IMR-90 (cell line): ENCODE measurements at regions not wholly inside any gene's neighbourhood (a gene's known extent, or its start where the extent isn't known, plus 50 kb on each side); places are given as distances from the start of the nearest gene placed in this dataset.

Experiments used
- BHLHE40 ChIP-seq: fragments of 150-350 bp; IDR thresholded peaks from 2 replicates; pipeline ENCODE4 v1.6.1; 2016; ENCODE audit warnings: mild to moderate bottlenecking, low read depth, low read length
- CEBPB ChIP-seq: IDR thresholded peaks from 2 replicates; pipeline ENCODE4 v1.6.1; 2012; ENCODE audit warnings: low read depth, low read length, improper control_type of control experiment
- CHD1 ChIP-seq: IDR thresholded peaks from 2 replicates; pipeline ENCODE4 v1.6.1; 2012; ENCODE audit warnings: low read depth, low read length, improper control_type of control experiment
- FOS ChIP-seq: fragments of 150-350 bp; IDR thresholded peaks from 2 replicates; pipeline ENCODE4 v1.6.1; 2016; ENCODE audit warnings: low read depth, low read length
- MAZ ChIP-seq: IDR thresholded peaks from 2 replicates; pipeline ENCODE4 v1.6.1; 2012; ENCODE audit warnings: low read depth, mild to moderate bottlenecking, low read length, improper control_type of control experiment, moderate library complexity, borderline replicate concordance
- POLR2A ChIP-seq: IDR thresholded peaks from 2 replicates; pipeline ENCODE4 v1.6.1; 2012; ENCODE audit warnings: mild to moderate bottlenecking, low read depth, low read length
- RAD21 ChIP-seq: IDR thresholded peaks from 2 replicates; pipeline ENCODE4 v1.6.1; 2012; ENCODE audit warnings: low read length, improper control_type of control experiment
- SMC3 ChIP-seq: fragments of 150-350 bp; IDR thresholded peaks from 2 replicates; pipeline ENCODE4 v1.6.1; 2016; ENCODE audit warnings: low read depth, mild to moderate bottlenecking, antibody characterized with exemption, low read length, moderate library complexity
- TF ChIP-seq, protein P1 (sequence below): conservative IDR thresholded peaks from 2 replicates; pipeline ENCODE4 v1.5.1; 2012; ENCODE audit warnings: mild to moderate bottlenecking, low read depth, low read length, improper control_type of control experiment
- TF ChIP-seq, protein P2 (sequence below): fragments of 150-350 bp; IDR thresholded peaks from 2 replicates; pipeline ENCODE4 v1.6.1; 2017; ENCODE audit warnings: mild to moderate bottlenecking, antibody characterized with exemption, low read length, low read depth
- TF ChIP-seq, protein P3 (sequence below): fragments of 150-350 bp; IDR thresholded peaks from 2 replicates; pipeline ENCODE4 v1.6.1; 2016; ENCODE audit warnings: low read depth, mild to moderate bottlenecking, low read length, moderate library complexity, borderline replicate concordance

DNA sequence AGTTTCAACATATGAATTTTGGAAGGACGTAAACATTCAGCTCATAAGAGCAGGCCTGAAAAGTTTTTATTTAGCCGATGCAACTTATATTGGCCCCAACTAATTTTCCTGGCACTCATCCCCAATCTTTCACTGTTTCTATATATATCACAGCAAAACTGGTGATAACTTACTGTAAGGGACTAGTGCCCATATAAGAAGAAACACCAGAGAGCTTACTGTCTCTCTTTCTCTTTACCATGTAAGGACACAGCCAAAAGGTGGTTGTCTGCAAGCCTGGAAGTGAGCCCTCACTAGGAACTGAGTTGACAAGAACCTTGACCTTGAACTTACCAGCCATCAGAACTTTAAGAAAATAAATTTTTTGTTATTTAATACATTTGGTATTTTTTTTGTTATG is 807.4 kb upstream of the CITED2 start:
- TF ChIP-seq, protein P1, sequence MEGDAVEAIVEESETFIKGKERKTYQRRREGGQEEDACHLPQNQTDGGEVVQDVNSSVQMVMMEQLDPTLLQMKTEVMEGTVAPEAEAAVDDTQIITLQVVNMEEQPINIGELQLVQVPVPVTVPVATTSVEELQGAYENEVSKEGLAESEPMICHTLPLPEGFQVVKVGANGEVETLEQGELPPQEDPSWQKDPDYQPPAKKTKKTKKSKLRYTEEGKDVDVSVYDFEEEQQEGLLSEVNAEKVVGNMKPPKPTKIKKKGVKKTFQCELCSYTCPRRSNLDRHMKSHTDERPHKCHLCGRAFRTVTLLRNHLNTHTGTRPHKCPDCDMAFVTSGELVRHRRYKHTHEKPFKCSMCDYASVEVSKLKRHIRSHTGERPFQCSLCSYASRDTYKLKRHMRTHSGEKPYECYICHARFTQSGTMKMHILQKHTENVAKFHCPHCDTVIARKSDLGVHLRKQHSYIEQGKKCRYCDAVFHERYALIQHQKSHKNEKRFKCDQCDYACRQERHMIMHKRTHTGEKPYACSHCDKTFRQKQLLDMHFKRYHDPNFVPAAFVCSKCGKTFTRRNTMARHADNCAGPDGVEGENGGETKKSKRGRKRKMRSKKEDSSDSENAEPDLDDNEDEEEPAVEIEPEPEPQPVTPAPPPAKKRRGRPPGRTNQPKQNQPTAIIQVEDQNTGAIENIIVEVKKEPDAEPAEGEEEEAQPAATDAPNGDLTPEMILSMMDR: no peak
- TF ChIP-seq BHLHE40 (no peak), POLR2A (no peak), FOS (no peak), CEBPB (no peak), SMC3 (no peak), RAD21 (no peak), MAZ (no peak), CHD1 (no peak)
- TF ChIP-seq, protein P2, sequence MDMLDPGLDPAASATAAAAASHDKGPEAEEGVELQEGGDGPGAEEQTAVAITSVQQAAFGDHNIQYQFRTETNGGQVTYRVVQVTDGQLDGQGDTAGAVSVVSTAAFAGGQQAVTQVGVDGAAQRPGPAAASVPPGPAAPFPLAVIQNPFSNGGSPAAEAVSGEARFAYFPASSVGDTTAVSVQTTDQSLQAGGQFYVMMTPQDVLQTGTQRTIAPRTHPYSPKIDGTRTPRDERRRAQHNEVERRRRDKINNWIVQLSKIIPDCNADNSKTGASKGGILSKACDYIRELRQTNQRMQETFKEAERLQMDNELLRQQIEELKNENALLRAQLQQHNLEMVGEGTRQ: no peak
- TF ChIP-seq, protein P3, sequence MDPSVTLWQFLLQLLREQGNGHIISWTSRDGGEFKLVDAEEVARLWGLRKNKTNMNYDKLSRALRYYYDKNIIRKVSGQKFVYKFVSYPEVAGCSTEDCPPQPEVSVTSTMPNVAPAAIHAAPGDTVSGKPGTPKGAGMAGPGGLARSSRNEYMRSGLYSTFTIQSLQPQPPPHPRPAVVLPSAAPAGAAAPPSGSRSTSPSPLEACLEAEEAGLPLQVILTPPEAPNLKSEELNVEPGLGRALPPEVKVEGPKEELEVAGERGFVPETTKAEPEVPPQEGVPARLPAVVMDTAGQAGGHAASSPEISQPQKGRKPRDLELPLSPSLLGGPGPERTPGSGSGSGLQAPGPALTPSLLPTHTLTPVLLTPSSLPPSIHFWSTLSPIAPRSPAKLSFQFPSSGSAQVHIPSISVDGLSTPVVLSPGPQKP: no peak
